ENCODE measurements at regions not wholly inside any gene's neighbourhood (a gene's known extent, or its start where the extent isn't known, plus 50 kb on each side); places are given as distances from the start of the nearest gene placed in this dataset.

GRCh38 chr21:28624626-28625025 lies 368.1 kb downstream of the LTN1 start:
- H3K27me3 ChIP-seq (replicated peaks; ENCODE audit: control insufficient read depth, insufficient read depth, low read length): no peaks in the 10 kb centered on the region
- H3K27me3 Mint-ChIP-seq (ENCODE audit: insufficient read depth, unreplicated experiment): no peaks in the 10 kb centered on the region
- H3K27ac Mint-ChIP-seq (ENCODE audit: unreplicated experiment): no peak overlapping the region
- H3K4me3 Mint-ChIP-seq (ENCODE audit: unreplicated experiment): no peak overlapping the region
- no TSS peak for BruUV-seq (replicated peaks)
- ChIA-PET CTCF (no interaction called here), POLR2A (no interaction called here)
- no peak overlapping the region for H3K4me3 ChIP-seq (ENCODE audit: low read depth, low read length)
- no peak for DNase-seq
- no peak for TF ChIP-seq CTCF (IDR thresholded peaks at IDR 0.05; ENCODE audit: insufficient read depth in 1 of 2, low read depth in 1 of 2, low read length in 1 of 2, severe bottlenecking in 1 of 2, unreplicated experiment in 1 of 2)
- no peaks in the 10 kb centered on the region for H3K9me3 ChIP-seq
- H3K4me1 ChIP-seq: no peaks in the 10 kb centered on the region
- peaks cover 21% of the 10 kb centered on the region for H3K9me3 Mint-ChIP-seq (ENCODE audit: unreplicated experiment)
- H3K36me3 Mint-ChIP-seq (ENCODE audit: insufficient read depth, unreplicated experiment): no peaks in the 10 kb centered on the region
- no peaks in the 10 kb centered on the region for H3K36me3 ChIP-seq (ENCODE audit: control insufficient read depth, insufficient read depth, low read length)
- intact Hi-C loops (cut with micrococcal nuclease; ENCODE audit: unreplicated experiment): no loop called here
- no peaks in the 10 kb centered on the region for H3K4me1 Mint-ChIP-seq (ENCODE audit: low read depth, unreplicated experiment)

GRCh38 chr21:28617300-28617699 lies 375.4 kb downstream of the LTN1 start:
- intact Hi-C loops (cut with micrococcal nuclease; ENCODE audit: unreplicated experiment): no loop called here
- Mint-ChIP-seq H3K27me3 (ENCODE audit: insufficient read depth, unreplicated experiment) (no peaks in the 10 kb centered on the region), H3K27ac (ENCODE audit: unreplicated experiment) (no peak overlapping the region)

GRCh38 chr21:28615276-28615675 lies 377.4 kb downstream of the LTN1 start:
- no peak overlapping the region for H3K27ac Mint-ChIP-seq (ENCODE audit: unreplicated experiment)
- no peak for TF ChIP-seq CTCF (IDR thresholded peaks at IDR 0.05; ENCODE audit: insufficient read depth in 1 of 2, low read depth in 1 of 2, low read length in 1 of 2, severe bottlenecking in 1 of 2, unreplicated experiment in 1 of 2)
- DNase-seq: no peak
- POLR2A ChIA-PET: no interaction called here
- Histone ChIP-seq H3K9me3 (no peaks in the 10 kb centered on the region), H3K4me1 (no peaks in the 10 kb centered on the region), H3K36me3 (ENCODE audit: control insufficient read depth, insufficient read depth, low read length) (no peaks in the 10 kb centered on the region), H3K27me3 (replicated peaks; ENCODE audit: control insufficient read depth, insufficient read depth, low read length) (no peaks in the 10 kb centered on the region), H3K4me3 (ENCODE audit: low read depth, low read length) (no peak overlapping the region)
- no peak overlapping the region for H3K4me3 Mint-ChIP-seq (ENCODE audit: unreplicated experiment)
- H3K27me3 Mint-ChIP-seq (ENCODE audit: insufficient read depth, unreplicated experiment): no peaks in the 10 kb centered on the region
- intact Hi-C loops (cut with micrococcal nuclease; ENCODE audit: unreplicated experiment): no loop called here
- no peaks in the 10 kb centered on the region for H3K4me1 Mint-ChIP-seq (ENCODE audit: low read depth, unreplicated experiment)
- H3K36me3 Mint-ChIP-seq (ENCODE audit: insufficient read depth, unreplicated experiment): no peaks in the 10 kb centered on the region
- BruUV-seq (replicated peaks): no TSS peak
- CTCF ChIA-PET: no interaction called here
- no peaks in the 10 kb centered on the region for H3K9me3 Mint-ChIP-seq (ENCODE audit: unreplicated experiment)

More at GRCh38 chr21:28617300-28617699, 375.4 kb downstream of the LTN1 start:
- POLR2A ChIA-PET: no interaction called here
- Mint-ChIP-seq H3K4me3 (ENCODE audit: unreplicated experiment) (no peak overlapping the region), H3K9me3 (ENCODE audit: unreplicated experiment) (peaks cover 17% of the 10 kb centered on the region), H3K36me3 (ENCODE audit: insufficient read depth, unreplicated experiment) (no peaks in the 10 kb centered on the region), H3K4me1 (ENCODE audit: low read depth, unreplicated experiment) (no peaks in the 10 kb centered on the region)
- Histone ChIP-seq H3K36me3 (ENCODE audit: control insufficient read depth, insufficient read depth, low read length) (no peaks in the 10 kb centered on the region), H3K4me1 (no peaks in the 10 kb centered on the region), H3K4me3 (ENCODE audit: low read depth, low read length) (no peak overlapping the region), H3K27me3 (replicated peaks; ENCODE audit: control insufficient read depth, insufficient read depth, low read length) (no peaks in the 10 kb centered on the region), H3K9me3 (no peaks in the 10 kb centered on the region)
- DNase-seq: no peak
- no peak for TF ChIP-seq CTCF (IDR thresholded peaks at IDR 0.05; ENCODE audit: insufficient read depth in 1 of 2, low read depth in 1 of 2, low read length in 1 of 2, severe bottlenecking in 1 of 2, unreplicated experiment in 1 of 2)
- CTCF ChIA-PET: no interaction called here
- BruUV-seq (replicated peaks): no TSS peak

Data from Caco-2 (cell line).